PFSK-1 (cell line): ENCODE measurements at regions not wholly inside any gene's neighbourhood (a gene's known extent, or its start where the extent isn't known, plus 50 kb on each side); places are given as distances from the start of the nearest gene placed in this dataset.

Experiments used
- FOXP2 ChIP-seq: optimal IDR thresholded peaks from 2 replicates; pipeline ENCODE3; 2011; ENCODE audit warnings: borderline replicate concordance, control low read depth, inconsistent platforms; ENCODE audit not compliant: insufficient read depth; ENCODE audit errors: extremely low read length, extremely low read depth
- POLR2AphosphoS5 ChIP-seq: IDR thresholded peaks from 2 replicates; pipeline ENCODE4 v1.6.1; 2012; ENCODE audit warnings: low read depth, mild to moderate bottlenecking, control low read depth, low read length, moderate library complexity
- REST ChIP-seq, 2 experiments: IDR thresholded peaks; 2 replicates each; pipeline versions ENCODE4 v1.6.1 to v1.8.0; 2011 to 2012; ENCODE audit warnings: low read depth in 2 of 2, low read length in 2 of 2, control low read depth in 1 of 2, inconsistent platforms in 1 of 2, mild to moderate bottlenecking in 1 of 2, moderate library complexity in 1 of 2; ENCODE audit not compliant: insufficient read depth in 1 of 2
- SIN3A ChIP-seq: IDR thresholded peaks from 2 replicates; pipeline ENCODE4 v1.6.1; 2012; ENCODE audit warnings: mild to moderate bottlenecking, low read length, moderate library complexity, borderline replicate concordance; ENCODE audit not compliant: insufficient read depth
- TAF1 ChIP-seq: IDR thresholded peaks from 2 replicates; pipeline ENCODE4 v1.6.1; 2012; ENCODE audit warnings: low read length, control low read depth, borderline replicate concordance; ENCODE audit not compliant: insufficient read depth

- TF ChIP-seq FOXP2 (no peak), POLR2AphosphoS5 (no peak), TAF1 (no peak), REST (IDR thresholded peaks at IDR 0.05; ENCODE audit: insufficient read depth in 1 of 2, low read depth in 2 of 2, low read length in 2 of 2) (no peak), SIN3A (no peak)
Observed at GRCh38 chr5:92402045-92402444, 1018.9 kb upstream of the ARRDC3 start.

DNA sequence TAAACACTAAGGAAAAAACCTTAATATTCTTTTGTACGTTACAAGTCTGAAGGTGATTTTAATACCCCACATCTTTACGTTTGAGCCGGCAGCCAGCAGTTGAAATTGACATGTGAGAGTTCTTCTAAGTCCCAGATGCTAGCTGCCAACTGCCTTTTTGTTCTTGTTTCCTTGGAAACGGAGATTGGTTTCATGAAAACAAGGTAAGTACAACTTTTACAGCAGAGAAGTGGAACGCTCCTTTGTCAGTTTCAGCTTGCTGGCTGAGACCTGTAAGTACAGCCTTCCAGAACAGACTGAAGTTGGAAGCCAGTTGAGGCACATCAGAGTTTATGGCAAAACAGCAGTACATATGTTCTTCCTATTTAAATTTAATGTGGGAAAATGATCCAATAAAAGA lies 1018.4 kb upstream of the ARRDC3 start:
- no peak for TF ChIP-seq REST (IDR thresholded peaks at IDR 0.05; ENCODE audit: insufficient read depth in 1 of 2, low read depth in 2 of 2, low read length in 2 of 2)
- TF ChIP-seq FOXP2, result no peak
- no peak for TF ChIP-seq SIN3A
- TF ChIP-seq POLR2AphosphoS5, result no peak
- no peak for TF ChIP-seq TAF1

DNA sequence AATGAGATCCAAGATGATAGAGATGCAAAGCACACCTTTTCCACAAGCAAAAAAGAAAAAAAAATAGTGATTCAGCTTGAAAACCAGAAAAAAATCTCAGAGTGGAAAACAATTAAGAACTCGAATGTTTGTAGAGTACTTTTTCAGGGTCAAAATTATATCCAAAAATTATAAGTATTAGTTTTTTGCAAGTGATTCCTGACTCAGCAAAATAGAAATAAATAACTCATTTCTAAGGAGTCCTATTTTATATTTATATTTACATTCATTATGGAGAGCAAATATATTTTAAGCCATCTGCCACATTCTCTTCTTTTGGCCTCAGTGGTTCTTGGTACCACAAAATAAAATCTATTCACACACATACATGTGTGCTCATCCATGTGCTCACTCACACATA lies 1011.8 kb upstream of the ARRDC3 start:
- TF ChIP-seq REST (IDR thresholded peaks at IDR 0.05; ENCODE audit: insufficient read depth in 1 of 2, low read depth in 2 of 2, low read length in 2 of 2) (no peak), FOXP2 (no peak), SIN3A (no peak), TAF1 (no peak), POLR2AphosphoS5 (no peak)

DNA sequence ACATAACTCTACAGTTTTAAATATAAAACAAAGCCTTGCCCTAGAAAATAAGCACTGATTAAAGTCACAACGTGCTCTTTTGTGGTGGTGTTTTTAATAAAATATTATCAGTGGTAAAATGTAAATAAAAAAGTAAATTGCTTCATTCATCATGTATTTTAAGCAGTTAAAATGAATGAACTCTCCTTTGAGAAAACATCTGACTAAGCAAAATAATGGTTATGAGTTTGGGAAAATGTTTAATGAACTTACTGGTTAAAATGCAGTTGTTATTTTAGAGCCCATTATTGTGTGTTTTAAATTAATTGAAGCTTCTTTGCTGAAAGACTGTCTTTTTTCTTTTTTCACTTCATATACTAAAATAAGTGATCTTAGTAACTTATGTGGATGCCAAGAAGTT lies 1007.5 kb upstream of the ARRDC3 start:
- TF ChIP-seq REST (IDR thresholded peaks at IDR 0.05; ENCODE audit: insufficient read depth in 1 of 2, low read depth in 2 of 2, low read length in 2 of 2) (no peak), SIN3A (no peak), FOXP2 (no peak), TAF1 (no peak), POLR2AphosphoS5 (no peak)
